ENCODE measurements at regions not wholly inside any gene's neighbourhood (a gene's known extent, or its start where the extent isn't known, plus 50 kb on each side); places are given as distances from the start of the nearest gene placed in this dataset.

- Histone ChIP-seq H3K27me3 (no peaks in the 10 kb centered on the region), H3K27ac (no peak overlapping the region), H3K4me1 (no peaks in the 10 kb centered on the region), H3K9me3 (no peaks in the 10 kb centered on the region), H3K4me3 (no peak overlapping the region), H3K36me3 (no peaks in the 10 kb centered on the region)
- 26 to 40% (median 37%) methylated on average over 2 of the region's 2 CpGs for WGBS, 4 donors
- intact Hi-C loops (cut with DNase I): no loop called here
- DNase-seq (no peak), ATAC-seq (no peak)
- no peak for TF ChIP-seq POLR2A (IDR thresholded peaks at IDR 0.05)
These were observed 988.9 kb upstream of the FLRT2 start for GRCh38 chr14:84541018-84541417.

GRCh38 chr14:84543859-84544258 lies 986.1 kb upstream of the FLRT2 start:
- Histone ChIP-seq H3K27ac (no peak overlapping the region), H3K4me1 (no peaks in the 10 kb centered on the region), H3K27me3 (no peaks in the 10 kb centered on the region), H3K4me3 (no peak overlapping the region), H3K36me3 (no peaks in the 10 kb centered on the region), H3K9me3 (peaks cover 0 to under 1% (median 0%) of the 10 kb centered on the region in 12 donors)
- no peak for DNase-seq
- intact Hi-C loops (cut with DNase I): no loop called here
- no peak for ATAC-seq
- WGBS, 4 donors: 84 to 98% (median 95%) methylated on average over 1 of the region's 1 CpG
- TF ChIP-seq POLR2A (IDR thresholded peaks at IDR 0.05) (no peak), CTCF (IDR thresholded peaks at IDR 0.05) (no peak)

- Histone ChIP-seq H3K4me3 (no peak overlapping the region), H3K36me3 (no peaks in the 10 kb centered on the region), H3K9me3 (peaks cover 0 to 5% (median 0%) of the 10 kb centered on the region in 12 donors), H3K4me1 (no peaks in the 10 kb centered on the region), H3K27me3 (no peaks in the 10 kb centered on the region), H3K27ac (no peak overlapping the region)
- TF ChIP-seq POLR2A (IDR thresholded peaks at IDR 0.05): no peak
- TF ChIP-seq CTCF (IDR thresholded peaks at IDR 0.05): no peak
- no peak for DNase-seq
- 68 to 75% (median 71%) methylated on average over 6 of the region's 6 CpGs for WGBS, 4 donors
- ATAC-seq: no peak
- intact Hi-C loops (cut with DNase I): no loop called here
These were observed 985.3 kb upstream of the FLRT2 start for GRCh38 chr14:84544486-84545131.

GRCh38 chr14:84546236-84546635 lies 983.7 kb upstream of the FLRT2 start:
- Histone ChIP-seq H3K9me3 (peaks cover 0 to 5% (median 0%) of the 10 kb centered on the region in 12 donors), H3K27ac (no peak overlapping the region), H3K27me3 (no peaks in the 10 kb centered on the region), H3K4me3 (no peak overlapping the region), H3K4me1 (no peaks in the 10 kb centered on the region), H3K36me3 (no peaks in the 10 kb centered on the region)
- TF ChIP-seq POLR2A (IDR thresholded peaks at IDR 0.05) (no peak), CTCF (IDR thresholded peaks at IDR 0.05) (no peak)
- WGBS, 4 donors: 72 to 86% (median 77%) methylated on average over 2 of the region's 2 CpGs
- no peak for DNase-seq
- no peak for ATAC-seq
- intact Hi-C loops (cut with DNase I): no loop called here

GRCh38 chr14:84554136-84554535 lies 975.8 kb upstream of the FLRT2 start:
- intact Hi-C loops (cut with DNase I): no loop called here
- no peak for ATAC-seq
- Histone ChIP-seq H3K27me3 (no peaks in the 10 kb centered on the region), H3K4me1 (no peaks in the 10 kb centered on the region), H3K9me3 (peaks cover 0 to 12% (median 0%) of the 10 kb centered on the region in 12 donors), H3K27ac (no peak overlapping the region), H3K36me3 (no peaks in the 10 kb centered on the region), H3K4me3 (no peak overlapping the region)
- 64 to 75% (median 67%) methylated on average over 3 of the region's 3 CpGs for WGBS, 4 donors
- TF ChIP-seq CTCF (IDR thresholded peaks at IDR 0.05) (no peak), POLR2A (IDR thresholded peaks at IDR 0.05) (no peak)
- DNase-seq: no peak
